Left lung (tissue), 4 donors: ENCODE measurements at regions not wholly inside any gene's neighbourhood (a gene's known extent, or its start where the extent isn't known, plus 50 kb on each side); places are given as distances from the start of the nearest gene placed in this dataset.

Experiments used
- ATAC-seq: fragments of 200-7000 bp; cut with Tn5 transposase; one replicate; pipeline ENCODE4 v1.9.1; 2020; ENCODE audit warnings: moderate library complexity
- DNase-seq, 4 donors: peaks; one replicate each; pipeline ENCODE4 v3.0.0-alpha.2; 2013 to 2020
- H3K27ac ChIP-seq, 2 donors: fragments of 200-600 bp; sonication (generic) in 1 of 2; one replicate each; pipeline versions ENCODE4 v1.5.0 to v1.8.0; 2020 to 2021
- H3K27me3 ChIP-seq, 2 donors: fragments of 200-600 bp; sonication (generic) in 1 of 2; one replicate each; pipeline versions ENCODE4 v1.5.0 to v1.8.0; 2020 to 2021
- H3K36me3 ChIP-seq, 2 donors: fragments of 200-600 bp; sonication (generic) in 1 of 2; one replicate each; pipeline versions ENCODE4 v1.5.0 to v1.8.0; 2020 to 2021
- H3K4me1 ChIP-seq, 2 donors: fragments of 200-600 bp; one replicate each; pipeline ENCODE4 v1.8.0; 2021
- H3K4me3 ChIP-seq, 2 donors: fragments of 200-600 bp; sonication (generic) in 1 of 2; one replicate each; pipeline versions ENCODE4 v1.5.0 to v1.8.0; 2020 to 2021; ENCODE audit warnings: mild to moderate bottlenecking in 1 of 2
- H3K9me3 ChIP-seq, 2 donors: fragments of 200-600 bp; sonication (generic) in 1 of 2; one replicate each; pipeline versions ENCODE4 v1.5.0 to v1.8.0; 2020 to 2021
- intact Hi-C, 2 donors: fragments of 100-400 bp; cut with DNase I; formaldehyde crosslinking; loops; one replicate each; pipeline versions ENCODE4 v1.11.2 to v1.14.2; 2022
- TF ChIP-seq, protein P1 (sequence below), 2 donors: fragments of 200-600 bp; sonication (generic) in 1 of 2; IDR thresholded peaks; one replicate each; pipeline versions ENCODE4 v1.5.0 to v1.8.0; 2021; ENCODE audit warnings: antibody characterized with exemption in 2 of 2
- donor health status: DM: no; HTN: yes; CAD: no.
- donor health status: DM: no; HTN: no; CAD: no.

GRCh38 chr14:84806181-84806580 is 723.8 kb upstream of the FLRT2 start:
- Histone ChIP-seq H3K27ac (no peak overlapping the region), H3K4me1 (no peaks in the 10 kb centered on the region), H3K9me3 (peaks cover 0 to 4% of the 10 kb centered on the region in 2 donors), H3K4me3 (no peak overlapping the region), H3K27me3 (no peaks in the 10 kb centered on the region), H3K36me3 (no peaks in the 10 kb centered on the region)
- DNase-seq = no peak
- intact Hi-C loops = no loop called here
- ATAC-seq = no peak
- TF ChIP-seq, protein P1, sequence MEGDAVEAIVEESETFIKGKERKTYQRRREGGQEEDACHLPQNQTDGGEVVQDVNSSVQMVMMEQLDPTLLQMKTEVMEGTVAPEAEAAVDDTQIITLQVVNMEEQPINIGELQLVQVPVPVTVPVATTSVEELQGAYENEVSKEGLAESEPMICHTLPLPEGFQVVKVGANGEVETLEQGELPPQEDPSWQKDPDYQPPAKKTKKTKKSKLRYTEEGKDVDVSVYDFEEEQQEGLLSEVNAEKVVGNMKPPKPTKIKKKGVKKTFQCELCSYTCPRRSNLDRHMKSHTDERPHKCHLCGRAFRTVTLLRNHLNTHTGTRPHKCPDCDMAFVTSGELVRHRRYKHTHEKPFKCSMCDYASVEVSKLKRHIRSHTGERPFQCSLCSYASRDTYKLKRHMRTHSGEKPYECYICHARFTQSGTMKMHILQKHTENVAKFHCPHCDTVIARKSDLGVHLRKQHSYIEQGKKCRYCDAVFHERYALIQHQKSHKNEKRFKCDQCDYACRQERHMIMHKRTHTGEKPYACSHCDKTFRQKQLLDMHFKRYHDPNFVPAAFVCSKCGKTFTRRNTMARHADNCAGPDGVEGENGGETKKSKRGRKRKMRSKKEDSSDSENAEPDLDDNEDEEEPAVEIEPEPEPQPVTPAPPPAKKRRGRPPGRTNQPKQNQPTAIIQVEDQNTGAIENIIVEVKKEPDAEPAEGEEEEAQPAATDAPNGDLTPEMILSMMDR (IDR thresholded peaks at IDR 0.05) = no peak

GRCh38 chr14:84806622-84807021 is 723.3 kb upstream of the FLRT2 start:
- Histone ChIP-seq H3K36me3 (no peaks in the 10 kb centered on the region), H3K4me1 (no peaks in the 10 kb centered on the region), H3K4me3 (no peak overlapping the region), H3K27me3 (no peaks in the 10 kb centered on the region), H3K27ac (no peak overlapping the region), H3K9me3 (peaks cover 0 to 4% of the 10 kb centered on the region in 2 donors)
- TF ChIP-seq, protein P1 (IDR thresholded peaks at IDR 0.05) = no peak
- DNase-seq (no peak), ATAC-seq (no peak)
- intact Hi-C loops = no loop called here

DNA sequence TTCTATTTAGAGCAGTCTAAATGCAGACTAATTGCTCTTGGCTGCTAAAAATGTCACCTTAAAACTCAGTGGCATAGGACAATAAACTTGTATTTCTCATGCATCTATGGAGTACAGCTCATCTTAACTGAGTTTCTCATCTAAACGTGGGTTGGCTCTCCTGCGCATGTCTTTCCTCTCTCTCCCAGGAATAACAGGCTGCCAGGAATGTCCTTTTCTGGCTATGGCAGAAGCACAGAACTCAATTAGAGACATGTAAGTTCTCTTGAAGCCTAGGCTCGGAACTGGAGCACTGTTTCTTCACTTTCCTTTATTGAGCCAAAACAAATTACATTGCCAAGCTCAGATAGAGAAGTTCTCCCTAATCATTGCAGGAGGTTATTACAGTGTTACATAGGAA is 722.3 kb upstream of the FLRT2 start:
- no peaks in the 10 kb centered on the region for H3K4me1 ChIP-seq
- H3K9me3 ChIP-seq = peaks cover 0 to 4% of the 10 kb centered on the region in 2 donors
- DNase-seq (no peak), ATAC-seq (no peak)
- H3K27ac ChIP-seq = no peak overlapping the region
- H3K4me3 ChIP-seq = no peak overlapping the region
- TF ChIP-seq, protein P1 (IDR thresholded peaks at IDR 0.05) = no peak
- no peaks in the 10 kb centered on the region for H3K36me3 ChIP-seq
- no peaks in the 10 kb centered on the region for H3K27me3 ChIP-seq
- intact Hi-C loops = no loop called here

- Histone ChIP-seq H3K27me3 (no peaks in the 10 kb centered on the region), H3K4me3 (no peak overlapping the region), H3K9me3 (no peaks in the 10 kb centered on the region), H3K27ac (no peak overlapping the region), H3K4me1 (no peaks in the 10 kb centered on the region), H3K36me3 (no peaks in the 10 kb centered on the region)
- TF ChIP-seq, protein P1 (IDR thresholded peaks at IDR 0.05) = no peak
- intact Hi-C loops = no loop called here
- ATAC-seq (no peak), DNase-seq (no peak)
Measured at GRCh38 chr14:84809158-84809557, 720.8 kb upstream of the FLRT2 start.

DNA sequence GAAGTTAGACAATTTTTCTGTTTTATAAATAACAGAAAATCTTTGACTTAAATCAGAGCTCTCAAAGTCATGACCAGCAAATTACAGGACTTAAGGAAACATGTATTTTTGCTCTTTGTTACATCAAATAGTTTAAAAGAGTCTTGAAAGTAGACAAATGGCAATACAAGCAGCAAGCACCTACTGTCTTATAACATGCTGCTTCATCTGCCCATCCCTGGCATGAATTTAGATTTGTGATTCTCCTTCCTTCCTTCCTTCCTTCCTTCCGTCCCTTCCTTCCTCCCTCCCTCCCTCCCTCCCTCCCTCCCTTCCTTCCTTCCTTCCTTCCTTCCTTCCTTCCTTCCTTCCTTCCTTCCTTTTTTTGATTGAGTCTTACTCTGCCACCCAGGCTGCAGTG is 715.6 kb upstream of the FLRT2 start:
- H3K9me3 ChIP-seq = peaks cover 0 to 4% of the 10 kb centered on the region in 2 donors
- TF ChIP-seq, protein P1 (IDR thresholded peaks at IDR 0.05) = no peak
- DNase-seq (no peak), ATAC-seq (no peak)
- intact Hi-C loops = no loop called here
- H3K27ac ChIP-seq = no peak overlapping the region
- H3K27me3 ChIP-seq = no peaks in the 10 kb centered on the region
- H3K4me1 ChIP-seq = no peaks in the 10 kb centered on the region
- H3K36me3 ChIP-seq = no peaks in the 10 kb centered on the region
- no peak overlapping the region for H3K4me3 ChIP-seq
